H1 (cell line): ENCODE measurements at regions not wholly inside any gene's neighbourhood (a gene's known extent, or its start where the extent isn't known, plus 50 kb on each side); places are given as distances from the start of the nearest gene placed in this dataset.

Experiments used
- CTCF ChIP-seq, 3 experiments: IDR thresholded peaks; 1 replicate in 2 of 3; 2 replicates in 1 of 3; pipeline versions ENCODE4 v1.5.1 to v1.6.1; 2011; ENCODE audit warnings: low read length in 3 of 3, mild to moderate bottlenecking in 3 of 3, inconsistent platforms in 2 of 3, low read depth in 1 of 3, moderate library complexity in 1 of 3; ENCODE audit not compliant: insufficient read depth in 1 of 3; ENCODE audit errors: control extremely low read depth in 1 of 3

- TF ChIP-seq CTCF (IDR thresholded peaks at IDR 0.05; ENCODE audit: control extremely low read depth in 1 of 3, insufficient read depth in 1 of 3, low read depth in 1 of 3, low read length in 3 of 3) = no peak
These were observed 418.9 kb downstream of the SETD4 start (continued) for GRCh38 chr21:35641271-35642016.
